Right ventricle myocardium superior (tissue), 1 donor: ENCODE measurements at regions not wholly inside any gene's neighbourhood (a gene's known extent, or its start where the extent isn't known, plus 50 kb on each side); places are given as distances from the start of the nearest gene placed in this dataset.

Experiments used
- ATAC-seq: fragments of 200-7000 bp; cut with Tn5 transposase; one replicate; pipeline ENCODE4 v1.9.1; 2020; ENCODE audit warnings: mild to moderate bottlenecking; ENCODE audit not compliant: poor library complexity
- DNase-seq: peaks from one replicate; pipeline ENCODE4 v3.0.0-alpha.2; 2020
- intact Hi-C: fragments of 100-400 bp; cut with DNase I; formaldehyde crosslinking; loops from one replicate; pipeline ENCODE4 v1.11.2; 2022
- donor health status: DM: no; HTN: yes; CAD: no; lungs with severe emphysema.

DNA sequence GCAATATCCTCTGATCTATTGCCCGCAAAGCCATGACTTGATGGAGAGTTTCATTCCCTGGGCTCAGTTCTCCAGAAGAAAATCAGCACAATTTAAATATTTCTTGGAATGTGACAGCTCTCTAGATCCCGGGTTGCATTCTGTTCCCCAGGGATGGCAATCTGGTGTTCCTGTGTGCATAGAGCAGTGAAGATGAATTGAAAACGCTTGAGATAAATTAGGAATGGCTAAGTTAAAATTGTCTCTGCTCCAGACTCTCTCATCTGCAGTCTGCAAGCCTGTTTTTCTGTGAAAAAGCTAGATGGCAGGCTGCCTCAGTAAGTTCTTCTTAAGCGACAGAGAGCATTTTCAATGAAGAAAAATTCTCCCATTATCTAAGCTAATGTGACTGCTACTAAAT lies 582.5 kb upstream of the MGAT4C start:
- DNase-seq (no peak), ATAC-seq (no peak)
- intact Hi-C loops, result no loop called here

DNA sequence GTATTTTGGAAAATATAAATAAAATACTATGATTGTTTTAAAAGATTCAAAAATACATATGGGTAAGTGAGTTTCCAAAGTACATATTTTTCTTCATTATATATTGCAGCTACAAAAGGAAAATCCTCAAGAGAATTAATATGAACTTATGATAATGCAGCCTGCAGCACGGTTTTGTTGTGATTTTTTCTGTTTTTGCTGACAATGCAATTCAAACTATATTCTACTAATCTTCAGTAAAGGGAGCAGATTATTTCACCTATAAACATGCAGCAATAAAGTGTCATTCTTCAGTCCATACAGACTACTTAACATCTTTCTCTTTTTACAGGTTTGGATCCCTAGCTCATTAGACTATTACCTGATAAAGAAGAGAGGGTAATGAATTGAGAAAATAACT lies 582.1 kb upstream of the MGAT4C start:
- intact Hi-C loops, result no loop called here
- DNase-seq (no peak), ATAC-seq (no peak)

- ATAC-seq (no peak), DNase-seq (no peak)
- intact Hi-C loops, result no loop called here
These were observed 581.1 kb upstream of the MGAT4C start for GRCh38 chr12:86837246-86837645.

GRCh38 chr12:86834217-86834616 lies 578.0 kb upstream of the MGAT4C start:
- ATAC-seq (no peak), DNase-seq (no peak)
- intact Hi-C loops, result no loop called here

- ATAC-seq, result no peak
These were observed 571.2 kb upstream of the MGAT4C start for GRCh38 chr12:86827409-86827808.

DNA sequence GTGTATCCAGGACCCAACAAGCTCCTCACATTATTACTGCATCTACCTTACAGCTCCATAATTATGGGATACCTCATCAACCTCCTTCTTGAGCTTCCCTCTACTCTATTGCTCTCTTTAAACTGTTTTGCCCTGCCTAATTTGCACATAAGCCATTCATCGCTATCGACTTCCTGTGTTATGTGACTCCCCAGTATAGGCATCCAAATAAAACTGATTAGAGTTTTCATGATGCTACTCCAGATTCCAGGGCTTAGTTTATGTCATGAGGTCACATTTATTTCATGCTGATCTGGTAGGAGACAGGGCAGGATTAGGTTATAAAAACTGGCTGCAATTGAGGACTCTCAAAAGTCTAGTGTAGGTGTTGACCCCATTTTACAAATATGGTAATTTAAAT lies 569.9 kb upstream of the MGAT4C start:
- intact Hi-C loops, result no loop called here
- ATAC-seq (no peak), DNase-seq (no peak)

More at GRCh38 chr12:86827409-86827808, 571.2 kb upstream of the MGAT4C start:
- no peak for DNase-seq
- intact Hi-C loops, result no loop called here

DNA sequence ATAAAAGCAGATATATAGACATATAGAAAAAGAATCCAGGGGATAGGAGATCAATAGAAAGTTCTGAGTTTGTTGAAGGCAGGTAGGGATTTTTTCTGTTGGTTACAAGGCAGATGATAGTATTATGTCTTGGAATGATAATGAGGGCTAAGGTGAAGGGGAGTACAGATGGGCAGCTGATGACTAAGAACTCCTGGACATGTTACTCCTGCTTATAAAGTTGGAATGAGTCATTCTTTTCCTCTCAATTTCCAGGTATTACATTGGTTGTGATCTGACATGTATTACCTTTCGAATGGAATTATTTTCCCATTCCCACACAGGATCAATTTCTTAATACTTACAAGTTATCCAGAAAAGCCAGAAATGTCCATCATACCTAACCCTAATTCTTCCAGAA lies 545.2 kb upstream of the MGAT4C start:
- DNase-seq (no peak), ATAC-seq (no peak)
- intact Hi-C loops, result no loop called here

- intact Hi-C loops, result no loop called here
- DNase-seq, result no peak
- no peak for ATAC-seq
These were observed 543.4 kb upstream of the MGAT4C start for GRCh38 chr12:86799616-86800015.

- intact Hi-C loops, result no loop called here
- no peak for ATAC-seq
- no peak for DNase-seq
These were observed 540.4 kb upstream of the MGAT4C start for GRCh38 chr12:86796550-86796949.

DNA sequence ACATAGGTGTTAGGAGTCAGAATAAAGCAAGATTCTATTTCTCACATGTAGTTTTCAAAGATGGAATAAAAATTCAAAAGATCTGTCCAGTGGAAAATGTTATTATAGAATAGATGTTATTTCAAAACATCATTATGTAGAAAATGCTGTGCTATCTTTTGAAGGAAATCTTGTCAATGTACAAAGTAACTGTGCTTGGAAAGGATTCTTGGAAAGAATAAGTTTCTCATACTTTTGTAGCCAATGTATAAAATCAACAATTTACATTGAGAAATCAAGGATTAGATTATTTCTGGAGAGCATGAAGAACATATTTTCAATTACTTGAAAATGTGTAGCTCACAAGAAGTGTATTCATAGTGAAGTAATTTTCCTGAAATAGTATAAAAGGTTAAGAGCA lies 532.5 kb upstream of the MGAT4C start:
- intact Hi-C loops, result no loop called here
- DNase-seq, result no peak
- ATAC-seq, result no peak

DNA sequence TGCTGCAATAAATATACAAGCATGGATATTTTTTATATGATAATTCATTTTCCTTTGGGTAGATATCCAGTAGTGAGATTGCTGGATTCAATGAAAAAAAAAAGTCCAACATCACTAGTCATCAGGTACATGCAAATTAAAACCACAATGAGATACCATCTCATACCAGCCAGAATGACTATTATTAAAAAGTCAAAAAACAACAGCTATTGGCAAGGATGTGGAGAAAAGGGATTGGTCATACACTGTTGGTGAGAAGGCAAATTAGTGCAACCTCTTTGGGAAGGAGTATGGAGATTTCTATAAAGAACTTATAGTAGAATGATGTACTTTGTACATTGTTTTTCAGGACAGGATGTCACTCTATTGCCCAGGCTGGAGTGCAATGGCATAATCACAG lies 531.2 kb upstream of the MGAT4C start:
- no peak for ATAC-seq
- intact Hi-C loops, result no loop called here
- DNase-seq, result no peak

DNA sequence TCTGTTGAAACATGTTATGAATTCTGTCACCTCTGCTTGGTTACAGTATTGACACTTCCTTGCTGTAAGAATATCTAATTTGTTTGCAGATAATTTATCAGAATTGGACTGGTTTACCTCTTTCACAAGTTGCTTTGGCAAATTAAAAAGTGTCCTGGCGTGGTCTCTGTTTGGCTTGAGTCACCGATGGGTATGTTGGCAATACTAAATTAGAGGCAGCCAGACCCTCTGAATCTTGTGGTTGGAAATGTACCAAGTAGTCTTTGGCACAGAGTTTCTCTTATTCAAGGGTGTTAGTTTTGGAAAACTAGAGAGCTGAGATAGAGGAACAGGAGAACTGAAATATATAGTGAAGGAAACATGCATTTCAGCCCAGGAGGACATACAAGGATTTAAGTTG lies 521.1 kb upstream of the MGAT4C start:
- ATAC-seq, result peak; percentile 60
- no peak for DNase-seq
- intact Hi-C loops, result no loop called here

GRCh38 chr12:86774841-86775388 lies 518.7 kb upstream of the MGAT4C start:
- intact Hi-C loops, result no loop called here
- ATAC-seq (no peak), DNase-seq (no peak)

- intact Hi-C loops, result no loop called here
- ATAC-seq (no peak), DNase-seq (no peak)
These were observed 516.5 kb upstream of the MGAT4C start for GRCh38 chr12:86772696-86773095.

DNA sequence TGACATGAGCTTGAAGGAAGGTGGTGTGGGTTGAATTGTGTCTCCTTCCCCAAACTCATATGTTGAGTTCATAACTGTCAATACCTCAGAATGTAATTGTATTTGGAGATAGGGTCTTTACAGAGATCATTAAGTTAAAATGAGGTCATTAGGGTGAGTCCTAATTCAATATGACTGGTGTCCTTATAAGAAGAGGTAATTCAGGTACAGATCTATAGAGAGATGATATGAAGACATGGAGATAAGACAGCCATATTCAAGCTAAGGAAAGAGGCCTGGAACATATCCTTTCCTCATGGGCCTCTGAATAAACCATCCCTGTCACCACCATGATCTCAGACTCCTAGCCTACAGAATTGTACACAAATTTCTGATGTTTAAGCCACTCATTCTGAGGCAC lies 514.7 kb upstream of the MGAT4C start:
- intact Hi-C loops, result no loop called here
- ATAC-seq (no peak), DNase-seq (no peak)

DNA sequence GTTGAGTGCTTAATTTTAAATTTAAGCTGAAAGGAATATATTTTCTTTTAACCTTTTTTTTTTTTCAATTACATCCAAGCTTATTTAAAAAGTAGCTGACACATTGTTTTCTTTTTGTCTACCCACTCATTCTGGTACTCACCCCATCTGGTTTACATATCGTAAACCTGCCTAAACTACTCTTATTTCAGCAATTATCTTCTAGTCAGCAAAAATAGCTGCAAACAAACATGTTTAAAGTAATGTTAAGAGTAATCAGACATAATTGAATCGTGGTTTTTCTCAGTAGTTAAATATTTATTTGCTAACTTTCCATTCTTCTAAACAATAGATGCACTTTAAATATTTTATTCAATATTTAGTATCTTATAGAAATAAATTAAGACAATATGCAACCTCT lies 492.7 kb upstream of the MGAT4C start:
- DNase-seq (no peak), ATAC-seq (no peak)
- intact Hi-C loops, result no loop called here

GRCh38 chr12:86744547-86745212 lies 488.5 kb upstream of the MGAT4C start:
- DNase-seq, result no peak
- ATAC-seq, result no peak

DNA sequence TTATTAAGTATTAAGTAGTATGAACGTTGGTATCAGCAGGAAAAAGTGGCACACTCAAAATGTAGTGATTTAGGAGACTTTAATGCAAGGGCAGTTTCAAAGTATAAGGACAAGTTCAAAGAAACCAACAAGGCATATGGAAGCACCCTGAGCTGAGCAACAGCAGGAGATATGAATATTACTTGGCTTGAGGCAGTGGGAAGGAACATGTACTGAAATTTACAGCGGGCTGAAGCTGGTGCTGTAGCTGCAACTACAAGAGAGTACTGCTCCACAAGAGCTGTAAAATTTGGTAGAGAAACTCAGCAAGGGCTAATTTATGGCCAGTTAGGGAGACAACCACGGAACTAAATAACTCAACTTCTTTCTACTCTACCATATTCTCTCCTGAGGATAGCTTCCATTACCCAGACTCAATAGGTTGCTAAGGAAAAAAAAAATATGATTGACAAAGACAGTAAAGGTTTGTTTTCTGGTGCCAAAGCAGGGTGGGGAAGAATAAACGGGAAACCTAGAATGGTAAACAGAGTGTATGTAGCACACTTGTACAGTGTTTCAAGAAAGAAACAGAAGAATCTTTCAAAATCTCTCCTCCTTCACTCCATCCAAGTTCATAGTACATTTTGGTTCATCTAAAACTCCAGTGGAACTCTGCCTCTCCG lies 487.8 kb upstream of the MGAT4C start:
- intact Hi-C loops, result no loop called here
- DNase-seq (no peak), ATAC-seq (no peak)

More at GRCh38 chr12:86744547-86745212, 488.5 kb upstream of the MGAT4C start:
- intact Hi-C loops, result no loop called here

GRCh38 chr12:86741531-86741930 lies 485.3 kb upstream of the MGAT4C start:
- DNase-seq (no peak), ATAC-seq (no peak)
- intact Hi-C loops, result no loop called here

- DNase-seq, result no peak
- intact Hi-C loops, result no loop called here
- no peak for ATAC-seq
These were observed 479.7 kb upstream of the MGAT4C start for GRCh38 chr12:86735851-86736250.
